Prostate gland (tissue), 2 donors: ENCODE measurements at regions not wholly inside any gene's neighbourhood (a gene's known extent, or its start where the extent isn't known, plus 50 kb on each side); places are given as distances from the start of the nearest gene placed in this dataset.

ENCODE experiments used
- CTCF ChIP-seq, 4 experiments: fragments of 200-600 bp in 2 of 4; fragments of 450-650 bp in 2 of 4; sonication (generic) in 2 of 4; IDR thresholded peaks; 1 replicate in 3 of 4; 2 replicates in 1 of 4; pipeline ENCODE4 v1.5.1; 2016 to 2019; ENCODE audit warnings: antibody characterized with exemption in 4 of 4, mild to moderate bottlenecking in 2 of 4, moderate library complexity in 2 of 4
- POLR2A ChIP-seq: fragments of 450-650 bp; IDR thresholded peaks from one replicate; pipeline ENCODE4 v1.6.1; 2016; ENCODE audit warnings: antibody characterized with exemption, mild to moderate bottlenecking
- POLR2AphosphoS5 ChIP-seq: sonication (generic); formaldehyde crosslinking; IDR thresholded peaks from one replicate; pipeline ENCODE4 v1.6.1; 2017; ENCODE audit warnings: antibody characterized with exemption

- TF ChIP-seq CTCF (IDR thresholded peaks at IDR 0.05) (no peak), POLR2A (no peak), POLR2AphosphoS5 (no peak)
Observed at GRCh38 chr1:232489256-232489655, 140.7 kb downstream of the SIPA1L2 start.
